SK-N-SH treated with all-trans-retinoic acid at 6 μM for 48 hours (cell line): ENCODE measurements at regions not wholly inside any gene's neighbourhood (a gene's known extent, or its start where the extent isn't known, plus 50 kb on each side); places are given as distances from the start of the nearest gene placed in this dataset.

Experiments used
- ARNTL ChIP-seq: fragments of 450-650 bp; formaldehyde crosslinking; IDR thresholded peaks from 2 replicates; pipeline ENCODE4 v1.5.0; 2020; ENCODE audit warnings: low read depth, mild to moderate bottlenecking, moderate library complexity, borderline replicate concordance
- ISL1 ChIP-seq: fragments of 250-450 bp; sonication (Bioruptor Pico); IDR thresholded peaks from 2 replicates; pipeline ENCODE4 v2.1.2; 2022; ENCODE audit warnings: mild to moderate bottlenecking, moderate library complexity
- PPARA ChIP-seq: fragments of 250-450 bp; sonication (Bioruptor Pico); IDR thresholded peaks from 2 replicates; pipeline ENCODE4 v1.5.0; 2020; ENCODE audit warnings: mild to moderate bottlenecking, borderline replicate concordance
- RARB ChIP-seq: fragments of 250-450 bp; sonication (Bioruptor Pico); IDR thresholded peaks from 2 replicates; pipeline ENCODE4 v1.8.0; 2021; ENCODE audit warnings: mild to moderate bottlenecking, moderate library complexity
- TOX ChIP-seq: fragments of 250-450 bp; sonication (Bioruptor Pico); IDR thresholded peaks from 2 replicates; pipeline ENCODE4 v1.8.0; 2021; ENCODE audit warnings: mild to moderate bottlenecking, moderate library complexity, borderline replicate concordance
- ZFP3 ChIP-seq: fragments of 250-450 bp; sonication (Bioruptor Pico); IDR thresholded peaks from 2 replicates; pipeline ENCODE4 v1.5.0; 2020; ENCODE audit warnings: mild to moderate bottlenecking, moderate library complexity
- ZFP30 ChIP-seq: fragments of 450-650 bp; formaldehyde crosslinking; IDR thresholded peaks from 2 replicates; pipeline ENCODE4 v1.5.0; 2022; ENCODE audit warnings: mild to moderate bottlenecking, moderate library complexity
- ZNF70 ChIP-seq: fragments of 450-650 bp; formaldehyde crosslinking; IDR thresholded peaks from 2 replicates; pipeline ENCODE4 v1.5.0; 2020; ENCODE audit warnings: mild to moderate bottlenecking, moderate library complexity
- ZNF8 ChIP-seq: fragments of 450-650 bp; formaldehyde crosslinking; IDR thresholded peaks from 2 replicates; pipeline ENCODE4 v1.5.0; 2020; ENCODE audit warnings: mild to moderate bottlenecking, moderate library complexity
- TF ChIP-seq, protein P1 (sequence below): fragments of 250-450 bp; sonication (Bioruptor Pico); IDR thresholded peaks from 2 replicates; pipeline ENCODE4 v1.8.0; 2020; ENCODE audit warnings: mild to moderate bottlenecking, moderate library complexity, borderline replicate concordance
- TF ChIP-seq, protein P2 (sequence below): fragments of 250-450 bp; sonication (Bioruptor Pico); IDR thresholded peaks from 2 replicates; pipeline ENCODE4 v1.5.0; 2020; ENCODE audit warnings: mild to moderate bottlenecking, moderate library complexity
- TF ChIP-seq, protein P3 (sequence below): fragments of 250-450 bp; sonication (Bioruptor Pico); IDR thresholded peaks from 2 replicates; pipeline ENCODE4 v1.5.1; 2020; ENCODE audit warnings: low read depth, mild to moderate bottlenecking, moderate library complexity

DNA sequence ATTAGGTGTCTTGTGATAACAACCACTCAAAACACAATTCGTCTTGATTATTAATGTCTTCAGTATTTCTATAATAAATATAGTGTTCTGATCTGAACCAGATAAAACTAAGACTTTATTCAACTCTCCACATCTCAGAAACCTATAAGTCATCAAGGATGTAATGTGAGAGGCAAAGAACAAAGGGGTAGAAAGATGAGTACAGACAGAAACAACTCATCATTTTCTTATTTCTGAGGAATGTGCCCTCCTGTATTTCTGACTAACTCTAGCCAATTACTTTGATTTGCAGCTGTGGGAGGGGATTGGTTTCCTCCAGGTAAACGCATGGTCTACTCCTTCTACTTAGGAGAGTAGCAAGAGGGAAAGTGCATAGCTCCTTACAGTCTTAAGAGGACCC is 73.7 kb upstream of the ST6GALNAC5 start:
- TF ChIP-seq, protein P1, sequence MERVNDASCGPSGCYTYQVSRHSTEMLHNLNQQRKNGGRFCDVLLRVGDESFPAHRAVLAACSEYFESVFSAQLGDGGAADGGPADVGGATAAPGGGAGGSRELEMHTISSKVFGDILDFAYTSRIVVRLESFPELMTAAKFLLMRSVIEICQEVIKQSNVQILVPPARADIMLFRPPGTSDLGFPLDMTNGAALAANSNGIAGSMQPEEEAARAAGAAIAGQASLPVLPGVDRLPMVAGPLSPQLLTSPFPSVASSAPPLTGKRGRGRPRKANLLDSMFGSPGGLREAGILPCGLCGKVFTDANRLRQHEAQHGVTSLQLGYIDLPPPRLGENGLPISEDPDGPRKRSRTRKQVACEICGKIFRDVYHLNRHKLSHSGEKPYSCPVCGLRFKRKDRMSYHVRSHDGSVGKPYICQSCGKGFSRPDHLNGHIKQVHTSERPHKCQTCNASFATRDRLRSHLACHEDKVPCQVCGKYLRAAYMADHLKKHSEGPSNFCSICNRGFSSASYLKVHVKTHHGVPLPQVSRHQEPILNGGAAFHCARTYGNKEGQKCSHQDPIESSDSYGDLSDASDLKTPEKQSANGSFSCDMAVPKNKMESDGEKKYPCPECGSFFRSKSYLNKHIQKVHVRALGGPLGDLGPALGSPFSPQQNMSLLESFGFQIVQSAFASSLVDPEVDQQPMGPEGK (CRISPR knock-in tag): no peak
- no peak for TF ChIP-seq ISL1 (CRISPR knock-in tag)
- TF ChIP-seq, protein P2, sequence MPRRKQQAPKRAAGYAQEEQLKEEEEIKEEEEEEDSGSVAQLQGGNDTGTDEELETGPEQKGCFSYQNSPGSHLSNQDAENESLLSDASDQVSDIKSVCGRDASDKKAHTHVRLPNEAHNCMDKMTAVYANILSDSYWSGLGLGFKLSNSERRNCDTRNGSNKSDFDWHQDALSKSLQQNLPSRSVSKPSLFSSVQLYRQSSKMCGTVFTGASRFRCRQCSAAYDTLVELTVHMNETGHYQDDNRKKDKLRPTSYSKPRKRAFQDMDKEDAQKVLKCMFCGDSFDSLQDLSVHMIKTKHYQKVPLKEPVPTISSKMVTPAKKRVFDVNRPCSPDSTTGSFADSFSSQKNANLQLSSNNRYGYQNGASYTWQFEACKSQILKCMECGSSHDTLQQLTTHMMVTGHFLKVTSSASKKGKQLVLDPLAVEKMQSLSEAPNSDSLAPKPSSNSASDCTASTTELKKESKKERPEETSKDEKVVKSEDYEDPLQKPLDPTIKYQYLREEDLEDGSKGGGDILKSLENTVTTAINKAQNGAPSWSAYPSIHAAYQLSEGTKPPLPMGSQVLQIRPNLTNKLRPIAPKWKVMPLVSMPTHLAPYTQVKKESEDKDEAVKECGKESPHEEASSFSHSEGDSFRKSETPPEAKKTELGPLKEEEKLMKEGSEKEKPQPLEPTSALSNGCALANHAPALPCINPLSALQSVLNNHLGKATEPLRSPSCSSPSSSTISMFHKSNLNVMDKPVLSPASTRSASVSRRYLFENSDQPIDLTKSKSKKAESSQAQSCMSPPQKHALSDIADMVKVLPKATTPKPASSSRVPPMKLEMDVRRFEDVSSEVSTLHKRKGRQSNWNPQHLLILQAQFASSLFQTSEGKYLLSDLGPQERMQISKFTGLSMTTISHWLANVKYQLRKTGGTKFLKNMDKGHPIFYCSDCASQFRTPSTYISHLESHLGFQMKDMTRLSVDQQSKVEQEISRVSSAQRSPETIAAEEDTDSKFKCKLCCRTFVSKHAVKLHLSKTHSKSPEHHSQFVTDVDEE (CRISPR knock-in tag): no peak
- no peak for TF ChIP-seq ZFP30
- TF ChIP-seq TOX (CRISPR knock-in tag): no peak; the same call in 1 of the 2 replicates
- no peak for TF ChIP-seq ARNTL (CRISPR knock-in tag)
- TF ChIP-seq PPARA (CRISPR knock-in tag): no peak
- TF ChIP-seq RARB (CRISPR knock-in tag): no peak
- TF ChIP-seq ZNF70 (CRISPR knock-in tag): no peak
- TF ChIP-seq ZNF8: no peak
- TF ChIP-seq ZFP3: no peak
- TF ChIP-seq, protein P3, sequence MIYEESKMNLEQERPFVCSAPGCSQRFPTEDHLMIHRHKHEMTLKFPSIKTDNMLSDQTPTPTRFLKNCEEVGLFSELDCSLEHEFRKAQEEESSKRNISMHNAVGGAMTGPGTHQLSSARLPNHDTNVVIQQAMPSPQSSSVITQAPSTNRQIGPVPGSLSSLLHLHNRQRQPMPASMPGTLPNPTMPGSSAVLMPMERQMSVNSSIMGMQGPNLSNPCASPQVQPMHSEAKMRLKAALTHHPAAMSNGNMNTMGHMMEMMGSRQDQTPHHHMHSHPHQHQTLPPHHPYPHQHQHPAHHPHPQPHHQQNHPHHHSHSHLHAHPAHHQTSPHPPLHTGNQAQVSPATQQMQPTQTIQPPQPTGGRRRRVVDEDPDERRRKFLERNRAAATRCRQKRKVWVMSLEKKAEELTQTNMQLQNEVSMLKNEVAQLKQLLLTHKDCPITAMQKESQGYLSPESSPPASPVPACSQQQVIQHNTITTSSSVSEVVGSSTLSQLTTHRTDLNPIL (CRISPR knock-in tag): no peak
